ENCODE measurements at regions not wholly inside any gene's neighbourhood (a gene's known extent, or its start where the extent isn't known, plus 50 kb on each side); places are given as distances from the start of the nearest gene placed in this dataset.

DNA sequence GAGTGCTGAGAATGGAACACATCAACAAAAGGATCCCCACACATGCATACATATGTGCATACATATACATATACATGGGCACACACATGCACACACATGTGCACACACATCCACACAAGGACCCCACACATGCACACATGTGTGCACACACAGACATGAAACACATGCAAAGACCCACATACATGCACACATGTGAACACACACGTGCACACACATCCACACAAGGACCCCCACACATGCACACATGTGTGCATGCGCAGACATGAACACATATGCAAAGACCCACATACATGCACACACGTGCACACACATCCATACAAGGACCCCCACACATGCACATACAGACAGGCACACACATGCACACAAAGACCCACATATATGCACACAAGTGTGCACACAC lies 104.4 kb upstream of the ADARB2 start:
- H3K4me1 ChIP-seq = no peaks in the 10 kb centered on the region
- no peaks in the 10 kb centered on the region for H3K36me3 ChIP-seq
- H3K4me3 ChIP-seq = no peak overlapping the region
- intact Hi-C loops (cut with DNase I) = no loop called here
- no peaks in the 10 kb centered on the region for H3K9me3 ChIP-seq
- peaks cover 0 to 3% (median 0%) of the 10 kb centered on the region in 7 donors for H3K27me3 ChIP-seq
- ATAC-seq (no peak), DNase-seq (no peak)
- H3K27ac ChIP-seq = no peak overlapping the region
- TF ChIP-seq, protein P1, sequence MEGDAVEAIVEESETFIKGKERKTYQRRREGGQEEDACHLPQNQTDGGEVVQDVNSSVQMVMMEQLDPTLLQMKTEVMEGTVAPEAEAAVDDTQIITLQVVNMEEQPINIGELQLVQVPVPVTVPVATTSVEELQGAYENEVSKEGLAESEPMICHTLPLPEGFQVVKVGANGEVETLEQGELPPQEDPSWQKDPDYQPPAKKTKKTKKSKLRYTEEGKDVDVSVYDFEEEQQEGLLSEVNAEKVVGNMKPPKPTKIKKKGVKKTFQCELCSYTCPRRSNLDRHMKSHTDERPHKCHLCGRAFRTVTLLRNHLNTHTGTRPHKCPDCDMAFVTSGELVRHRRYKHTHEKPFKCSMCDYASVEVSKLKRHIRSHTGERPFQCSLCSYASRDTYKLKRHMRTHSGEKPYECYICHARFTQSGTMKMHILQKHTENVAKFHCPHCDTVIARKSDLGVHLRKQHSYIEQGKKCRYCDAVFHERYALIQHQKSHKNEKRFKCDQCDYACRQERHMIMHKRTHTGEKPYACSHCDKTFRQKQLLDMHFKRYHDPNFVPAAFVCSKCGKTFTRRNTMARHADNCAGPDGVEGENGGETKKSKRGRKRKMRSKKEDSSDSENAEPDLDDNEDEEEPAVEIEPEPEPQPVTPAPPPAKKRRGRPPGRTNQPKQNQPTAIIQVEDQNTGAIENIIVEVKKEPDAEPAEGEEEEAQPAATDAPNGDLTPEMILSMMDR (IDR thresholded peaks at IDR 0.05) = no peak
- 72 to 84% methylated on average over 3 of the region's 3 CpGs for WGBS, 2 donors

DNA sequence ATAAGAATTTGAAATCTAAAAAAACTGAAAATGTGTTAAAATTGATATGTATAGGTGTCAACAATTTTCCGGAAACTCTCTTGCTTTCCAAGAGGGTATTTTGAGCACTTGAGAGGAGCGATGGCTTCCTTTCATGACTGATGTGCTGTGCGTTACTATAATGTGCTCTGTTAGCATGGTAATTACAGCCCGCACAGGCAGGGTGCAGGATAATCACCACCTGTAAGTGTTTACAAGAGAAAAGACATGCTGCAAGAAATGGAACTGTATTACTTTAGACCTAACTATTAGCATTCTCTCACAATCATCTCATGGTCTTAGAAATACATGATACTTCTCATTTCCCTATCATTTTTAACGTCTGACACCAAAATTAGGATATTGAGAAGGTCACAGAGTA lies 92.4 kb upstream of the ADARB2 start:
- DNase-seq (no peak), ATAC-seq (no peak)
- Histone ChIP-seq H3K36me3 (no peaks in the 10 kb centered on the region), H3K27me3 (peaks cover 0 to 5% (median 0%) of the 10 kb centered on the region in 7 donors), H3K9me3 (peaks cover 0 to 20% (median 0%) of the 10 kb centered on the region in 11 donors), H3K27ac (no peak overlapping the region), H3K4me1 (no peaks in the 10 kb centered on the region), H3K4me3 (no peak overlapping the region)
- TF ChIP-seq, protein P1 (IDR thresholded peaks at IDR 0.05) = no peak
- intact Hi-C loops (cut with DNase I) = no loop called here
- WGBS, 2 donors = 60 to 78% methylated on average over 5 of the region's 5 CpGs

DNA sequence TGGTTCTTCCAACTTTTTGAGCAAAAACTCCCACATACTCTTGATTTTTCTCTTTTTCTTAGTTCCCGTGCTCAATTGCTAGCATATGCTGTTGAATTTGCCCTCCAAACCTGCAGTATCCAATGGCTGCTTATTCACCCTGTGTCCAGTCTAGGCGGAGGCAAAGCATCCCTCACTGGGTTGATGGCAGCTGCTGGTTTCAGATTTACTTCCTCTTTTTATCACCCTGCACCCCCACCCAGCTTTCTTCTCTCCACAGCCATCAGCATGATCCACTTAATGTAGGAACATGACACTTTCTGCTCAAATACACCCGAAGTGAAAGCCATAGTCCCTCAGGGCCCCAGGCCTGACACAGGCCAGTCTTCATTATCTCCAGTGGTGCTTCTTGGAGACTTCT lies 87.6 kb upstream of the ADARB2 start:
- Histone ChIP-seq H3K27ac (no peak overlapping the region), H3K27me3 (peaks cover 0 to 6% (median 0%) of the 10 kb centered on the region in 7 donors), H3K4me3 (no peak overlapping the region), H3K9me3 (peaks cover 0 to 33% (median 0%) of the 10 kb centered on the region in 11 donors), H3K36me3 (no peaks in the 10 kb centered on the region), H3K4me1 (no peaks in the 10 kb centered on the region)
- DNase-seq (no peak), ATAC-seq (no peak)
- TF ChIP-seq, protein P1 (IDR thresholded peaks at IDR 0.05) = no peak
- 66 to 75% methylated on average over 3 of the region's 3 CpGs for WGBS, 2 donors
- intact Hi-C loops (cut with DNase I) = no loop called here

DNA sequence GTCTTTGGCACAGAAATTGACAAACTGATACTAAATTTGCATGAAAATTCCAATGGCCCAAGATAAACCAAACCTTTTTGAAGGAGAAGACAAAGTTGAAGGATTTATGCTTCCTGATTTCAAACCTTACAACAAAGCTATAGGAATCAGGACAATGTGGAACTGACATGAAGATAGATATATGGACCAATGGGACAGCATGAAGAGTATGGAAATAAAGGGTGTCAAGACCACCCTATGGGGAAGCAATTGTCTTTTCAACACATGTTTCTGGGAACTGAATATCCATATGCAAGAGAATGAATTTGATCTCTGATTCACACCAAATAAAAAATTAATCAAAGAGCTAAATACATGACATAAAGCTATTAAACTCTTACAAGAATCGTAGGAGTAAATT lies 77.2 kb upstream of the ADARB2 start:
- H3K27ac ChIP-seq = no peak overlapping the region
- TF ChIP-seq, protein P1 (IDR thresholded peaks at IDR 0.05) = no peak
- no peak for ATAC-seq
- intact Hi-C loops (cut with DNase I) = no loop called here
- H3K4me3 ChIP-seq = no peak overlapping the region
- no peaks in the 10 kb centered on the region for H3K27me3 ChIP-seq
- 81 to 85% methylated on average over 1 of the region's 1 CpG for WGBS, 2 donors
- no peaks in the 10 kb centered on the region for H3K4me1 ChIP-seq
- no peaks in the 10 kb centered on the region for H3K36me3 ChIP-seq
- peaks cover 0 to 42% (median 21%) of the 10 kb centered on the region in 11 donors for H3K9me3 ChIP-seq
- DNase-seq = no peak
